IPS DF 6.9 (cell line): ENCODE measurements at regions not wholly inside any gene's neighbourhood (a gene's known extent, or its start where the extent isn't known, plus 50 kb on each side); places are given as distances from the start of the nearest gene placed in this dataset.

Experiments
- DNase-seq: peaks from one replicate; pipeline ENCODE4 v3.0.0-alpha.2; 2013; ENCODE audit warnings: low read depth, low spot score
- H3K27ac ChIP-seq: one replicate; pipeline ENCODE4 v1.5.1; 2013; ENCODE audit warnings: low read length, control low read depth
- H3K27me3 ChIP-seq: 2 replicates; pipeline ENCODE4 v1.6.1; 2013; ENCODE audit warnings: mild to moderate bottlenecking, low read length; ENCODE audit not compliant: control insufficient read depth, insufficient read depth
- H3K36me3 ChIP-seq: 2 replicates; pipeline ENCODE4 v1.6.1; 2013; ENCODE audit warnings: low read length; ENCODE audit not compliant: control insufficient read depth, insufficient read depth
- H3K4me1 ChIP-seq: 2 replicates; pipeline ENCODE4 v1.6.1; 2013; ENCODE audit warnings: low read length; ENCODE audit not compliant: control insufficient read depth, insufficient read depth
- H3K4me3 ChIP-seq: 2 replicates; pipeline ENCODE4 v1.5.1; 2013; ENCODE audit warnings: mild to moderate bottlenecking, low read length
- H3K9me3 ChIP-seq: 2 replicates; pipeline ENCODE4 v1.6.1; 2013; ENCODE audit warnings: low read length, inconsistent platforms; ENCODE audit not compliant: control insufficient read depth, insufficient read depth
- WGBS: extraction: QIAGEN DNeasy Blood & Tissue Kit; methylation state at CpG from one replicate; pipeline ENCODE4 v1.1.7; 2013; ENCODE audit warnings: mixed read lengths, missing lambda C conversion rate; ENCODE audit not compliant: insufficient read length, insufficient coverage; 5-methylcytosine and 5-hydroxymethylcytosine counted together

GRCh38 chr12:20187456-20187855 is 180.9 kb upstream of the PDE3A start:
- Histone ChIP-seq H3K36me3 (no peaks in the 10 kb centered on the region), H3K4me1 (no peaks in the 10 kb centered on the region), H3K27ac (no peak overlapping the region), H3K4me3 (no peak overlapping the region), H3K27me3 (no peaks in the 10 kb centered on the region), H3K9me3 (no peaks in the 10 kb centered on the region)
- no peak for DNase-seq
- no CpG with 5 or more reads among the region's 5 CpGs for WGBS

GRCh38 chr12:20188930-20189653 is 179.2 kb upstream of the PDE3A start:
- Histone ChIP-seq H3K4me3 (no peak overlapping the region), H3K27ac (no peak overlapping the region), H3K4me1 (no peaks in the 10 kb centered on the region; the same call in 1 of the 2 replicates), H3K9me3 (no peaks in the 10 kb centered on the region), H3K27me3 (no peaks in the 10 kb centered on the region), H3K36me3 (no peaks in the 10 kb centered on the region)
- no CpG with 5 or more reads among the region's 5 CpGs for WGBS
- DNase-seq = no peak

DNA sequence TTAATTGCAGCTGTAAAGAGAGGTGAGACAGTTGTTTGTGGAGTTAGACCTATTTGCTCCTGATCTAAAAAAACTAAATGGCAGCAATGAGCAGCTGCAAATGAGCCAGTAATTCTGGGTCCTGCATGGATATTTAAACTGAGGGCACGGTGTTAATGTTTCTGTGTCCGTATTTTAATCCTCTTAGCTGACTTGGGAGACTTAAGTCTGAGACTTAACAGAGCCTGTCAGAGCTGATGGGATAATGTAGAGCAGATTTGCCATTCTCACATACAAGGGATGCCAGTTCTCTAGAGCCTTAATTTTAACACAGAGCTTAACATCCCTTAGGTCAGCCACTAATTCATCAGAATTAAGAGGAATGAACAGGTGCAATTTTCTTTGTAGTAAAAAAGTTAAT is 178.6 kb upstream of the PDE3A start:
- H3K27me3 ChIP-seq = no peaks in the 10 kb centered on the region
- H3K9me3 ChIP-seq = no peaks in the 10 kb centered on the region
- H3K27ac ChIP-seq = no peak overlapping the region
- H3K36me3 ChIP-seq = no peaks in the 10 kb centered on the region
- no peaks in the 10 kb centered on the region; the same call in 1 of the 2 replicates for H3K4me1 ChIP-seq
- no peak overlapping the region for H3K4me3 ChIP-seq
- DNase-seq = no peak
- no CpG with 5 or more reads among the region's 2 CpGs for WGBS

DNA sequence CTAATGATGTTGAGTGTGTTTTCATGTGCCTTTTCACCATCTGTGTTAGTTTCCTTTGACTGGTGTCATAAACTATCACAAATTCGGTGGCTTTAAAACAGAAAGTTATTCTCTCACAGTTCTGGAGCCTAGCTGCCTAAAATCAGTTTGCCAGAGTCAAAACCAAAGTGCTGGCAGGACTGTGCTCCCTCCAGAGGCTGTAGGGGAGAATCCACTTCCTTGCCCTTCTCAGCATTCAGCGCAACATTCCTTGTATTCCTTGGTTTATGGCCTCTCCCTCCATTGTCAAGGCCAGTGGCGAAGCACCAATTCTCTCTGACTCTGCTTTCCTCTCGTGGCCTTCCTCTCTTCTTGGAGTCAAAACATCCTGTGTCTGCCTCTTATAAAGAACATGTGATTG is 174.2 kb upstream of the PDE3A start:
- DNase-seq = peak; percentile 50
- H3K4me1 ChIP-seq = no peaks in the 10 kb centered on the region; the same call in 1 of the 2 replicates
- H3K27me3 ChIP-seq = no peaks in the 10 kb centered on the region
- H3K4me3 ChIP-seq = no peak overlapping the region
- H3K9me3 ChIP-seq = no peaks in the 10 kb centered on the region
- WGBS = no CpG with 5 or more reads among the region's 4 CpGs
- H3K27ac ChIP-seq = no peak overlapping the region
- no peaks in the 10 kb centered on the region for H3K36me3 ChIP-seq

- Histone ChIP-seq H3K27ac (no peak overlapping the region), H3K4me1 (no peaks in the 10 kb centered on the region; the same call in 1 of the 2 replicates), H3K36me3 (no peaks in the 10 kb centered on the region), H3K27me3 (no peaks in the 10 kb centered on the region), H3K9me3 (no peaks in the 10 kb centered on the region), H3K4me3 (no peak overlapping the region)
- DNase-seq = no peak
- no CpG with 5 or more reads among the region's 4 CpGs for WGBS
Observed at GRCh38 chr12:20196767-20197166, 171.6 kb upstream of the PDE3A start.

DNA sequence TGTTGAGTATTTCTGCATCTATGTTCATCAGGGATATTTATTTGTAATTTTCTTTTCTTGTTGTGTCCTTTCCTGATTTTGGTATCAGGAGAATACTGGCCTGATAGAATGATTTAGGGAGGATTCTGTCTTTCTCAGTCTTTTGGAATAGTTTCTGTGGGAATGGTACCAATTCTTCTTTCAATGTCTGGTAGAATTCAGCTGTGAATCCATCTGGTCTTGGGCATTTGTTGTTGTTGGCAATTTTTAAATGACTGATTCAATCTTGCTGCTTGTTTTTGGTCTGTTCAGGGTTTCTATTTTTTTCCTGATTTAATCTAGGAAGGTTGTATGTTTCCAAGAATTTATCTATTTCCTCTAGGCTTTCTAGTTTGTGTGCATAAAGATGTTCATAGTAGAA is 170.9 kb upstream of the PDE3A start:
- Histone ChIP-seq H3K4me1 (no peaks in the 10 kb centered on the region; the same call in 1 of the 2 replicates), H3K27me3 (no peaks in the 10 kb centered on the region), H3K9me3 (no peaks in the 10 kb centered on the region), H3K27ac (no peak overlapping the region), H3K4me3 (no peak overlapping the region), H3K36me3 (no peaks in the 10 kb centered on the region)
- no peak for DNase-seq

GRCh38 chr12:20199780-20200179 is 168.6 kb upstream of the PDE3A start:
- H3K9me3 ChIP-seq = no peaks in the 10 kb centered on the region
- no peak overlapping the region for H3K27ac ChIP-seq
- H3K4me3 ChIP-seq = no peak overlapping the region
- WGBS = no CpG with 5 or more reads among the region's 3 CpGs
- no peaks in the 10 kb centered on the region for H3K27me3 ChIP-seq
- no peaks in the 10 kb centered on the region for H3K36me3 ChIP-seq
- no peak for DNase-seq
- H3K4me1 ChIP-seq = no peaks in the 10 kb centered on the region

DNA sequence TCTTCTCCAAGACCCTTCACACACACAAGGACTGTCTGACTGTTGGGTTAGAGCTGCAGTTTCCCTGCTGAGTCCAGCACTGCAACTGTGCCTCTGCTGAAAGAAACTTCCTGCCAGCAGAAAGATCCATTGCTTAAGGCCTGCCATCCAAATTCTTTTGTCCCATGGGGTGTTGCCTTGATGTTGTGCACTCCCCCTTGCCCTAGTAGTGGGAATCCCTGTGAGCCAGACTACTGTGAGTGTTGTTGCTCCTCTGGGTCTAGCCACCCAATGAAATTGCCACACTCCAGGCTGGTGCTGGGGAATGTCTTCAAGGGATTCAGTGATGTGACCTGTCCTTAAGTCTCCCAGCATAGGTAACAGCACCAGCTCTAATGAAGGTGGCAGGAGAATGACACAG is 166.6 kb upstream of the PDE3A start:
- H3K27me3 ChIP-seq = no peaks in the 10 kb centered on the region
- no peaks in the 10 kb centered on the region for H3K9me3 ChIP-seq
- H3K4me1 ChIP-seq = no peaks in the 10 kb centered on the region
- H3K27ac ChIP-seq = no peak overlapping the region
- no peak for DNase-seq
- H3K36me3 ChIP-seq = no peaks in the 10 kb centered on the region
- H3K4me3 ChIP-seq = no peak overlapping the region

GRCh38 chr12:20205854-20206253 is 162.5 kb upstream of the PDE3A start:
- Histone ChIP-seq H3K4me1 (no peaks in the 10 kb centered on the region), H3K4me3 (no peak overlapping the region), H3K36me3 (no peaks in the 10 kb centered on the region), H3K27ac (no peak overlapping the region), H3K9me3 (no peaks in the 10 kb centered on the region), H3K27me3 (no peaks in the 10 kb centered on the region)
- DNase-seq = no peak
- WGBS = no CpG with 5 or more reads among the region's 2 CpGs

DNA sequence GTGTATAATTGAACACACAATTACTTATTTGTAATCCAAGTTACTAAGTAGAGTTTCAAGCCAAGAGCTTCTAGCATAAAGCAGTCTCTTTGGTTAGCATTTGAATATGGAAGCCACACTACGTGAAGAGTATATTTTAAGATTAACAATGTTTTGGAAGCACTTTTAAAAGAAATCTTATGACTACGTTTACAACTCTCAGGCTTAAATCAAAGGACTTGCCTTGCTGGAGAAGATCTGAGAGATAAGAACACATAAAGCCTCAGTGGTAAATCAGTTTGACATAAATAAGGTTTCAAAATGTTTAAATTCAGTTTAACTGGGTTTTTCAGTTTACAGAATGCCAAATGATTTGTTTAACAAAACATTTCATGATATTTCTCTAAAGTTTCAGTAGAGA is 161.9 kb upstream of the PDE3A start:
- H3K4me3 ChIP-seq = no peak overlapping the region

GRCh38 chr12:20210621-20211215 is 157.6 kb upstream of the PDE3A start:
- Histone ChIP-seq H3K36me3 (no peaks in the 10 kb centered on the region), H3K9me3 (no peaks in the 10 kb centered on the region), H3K27ac (no peak overlapping the region), H3K4me1 (no peaks in the 10 kb centered on the region), H3K4me3 (no peak overlapping the region), H3K27me3 (no peaks in the 10 kb centered on the region)
- no peak for DNase-seq
- no CpG with 5 or more reads among the region's 2 CpGs for WGBS

More for the DNA sequence above, 161.9 kb upstream of the PDE3A start:
- Histone ChIP-seq H3K9me3 (no peaks in the 10 kb centered on the region), H3K4me1 (no peaks in the 10 kb centered on the region), H3K27ac (no peak overlapping the region), H3K27me3 (no peaks in the 10 kb centered on the region), H3K36me3 (no peaks in the 10 kb centered on the region)
- WGBS = no CpG with 5 or more reads among the region's 2 CpGs
- no peak for DNase-seq
